G401 (cell line): ENCODE measurements at regions not wholly inside any gene's neighbourhood (a gene's known extent, or its start where the extent isn't known, plus 50 kb on each side); places are given as distances from the start of the nearest gene placed in this dataset.

Experiments
- DNase-seq: peaks from one replicate; pipeline ENCODE4 v3.0.0-alpha.2; 2015; ENCODE audit warnings: low spot score
- in situ Hi-C: cut with HindIII; loops from 2 replicates; pipeline ENCODE4 v1.10.0; 2016; ENCODE audit warnings: low sequenced_read_pairs, mixed read lengths

GRCh38 chr4:157655096-157655809 is 434.7 kb downstream of the GRIA2 start:
- DNase-seq = peak; percentile 3
- in situ Hi-C loops = no loop called here

- in situ Hi-C loops = no loop called here
- DNase-seq = no peak
Measured at GRCh38 chr4:157643257-157643656, 422.7 kb downstream of the GRIA2 start.

- DNase-seq = no peak
- in situ Hi-C loops = no loop called here
Measured at GRCh38 chr4:157634057-157634456, 413.5 kb downstream of the GRIA2 start.

- in situ Hi-C loops = no loop called here
- no peak for DNase-seq
Measured at GRCh38 chr4:157616741-157617472, 396.4 kb downstream of the GRIA2 start.

GRCh38 chr4:157607996-157608395 is 387.5 kb downstream of the GRIA2 start:
- DNase-seq = no peak
- in situ Hi-C loops = no loop called here

- DNase-seq = no peak
- in situ Hi-C loops = no loop called here
Measured at GRCh38 chr4:157600583-157600982, 380.1 kb downstream of the GRIA2 start.

GRCh38 chr4:157591245-157591644 is 370.7 kb downstream of the GRIA2 start:
- in situ Hi-C loops = no loop called here
- DNase-seq = no peak

GRCh38 chr4:157590679-157591078 is 370.2 kb downstream of the GRIA2 start:
- no peak for DNase-seq
- in situ Hi-C loops = no loop called here

GRCh38 chr4:157587681-157588423 is 367.3 kb downstream of the GRIA2 start:
- in situ Hi-C loops = no loop called here
- no peak for DNase-seq

- in situ Hi-C loops = no loop called here
- DNase-seq = no peak
Measured at GRCh38 chr4:157582141-157582540, 361.6 kb downstream of the GRIA2 start.

- DNase-seq = no peak
- in situ Hi-C loops = no loop called here
Measured at GRCh38 chr4:157576671-157577217, 356.2 kb downstream of the GRIA2 start.

GRCh38 chr4:157575339-157575738 is 354.8 kb downstream of the GRIA2 start:
- no peak for DNase-seq
- in situ Hi-C loops = no loop called here

GRCh38 chr4:157574606-157575005 is 354.1 kb downstream of the GRIA2 start:
- in situ Hi-C loops = no loop called here
- DNase-seq = no peak

- DNase-seq = no peak
- in situ Hi-C loops = no loop called here
Measured at GRCh38 chr4:157572951-157573350, 352.4 kb downstream of the GRIA2 start.

- no peak for DNase-seq
- in situ Hi-C loops = no loop called here
Measured at GRCh38 chr4:157572284-157572683, 351.8 kb downstream of the GRIA2 start.

- no peak for DNase-seq
- in situ Hi-C loops = no loop called here
Measured at GRCh38 chr4:157564771-157565170, 344.2 kb downstream of the GRIA2 start.

- in situ Hi-C loops = no loop called here
- no peak for DNase-seq
Measured at GRCh38 chr4:157564218-157564617, 343.7 kb downstream of the GRIA2 start.

GRCh38 chr4:157558016-157558415 is 337.5 kb downstream of the GRIA2 start:
- DNase-seq = no peak
- in situ Hi-C loops = no loop called here

- in situ Hi-C loops = no loop called here
- DNase-seq = no peak
Measured at GRCh38 chr4:157550028-157550427, 329.5 kb downstream of the GRIA2 start.

- in situ Hi-C loops = no loop called here
Measured at GRCh38 chr4:157527954-157528353, 307.4 kb downstream of the GRIA2 start.

More at GRCh38 chr4:157527954-157528353, 307.4 kb downstream of the GRIA2 start:
- no peak for DNase-seq
